Omental fat pad (tissue), 3 donors: ENCODE measurements at regions not wholly inside any gene's neighbourhood (a gene's known extent, or its start where the extent isn't known, plus 50 kb on each side); places are given as distances from the start of the nearest gene placed in this dataset.

Source experiments
- ATAC-seq: fragments of 150-250 bp; one replicate; pipeline ENCODE4 v1.9.1; 2016; ENCODE audit warnings: mild to moderate bottlenecking, moderate library complexity; ENCODE audit not compliant: low FRiP score
- DNase-seq: peaks from one replicate; pipeline ENCODE4 v3.0.0-alpha.2; 2019; ENCODE audit warnings: low spot score
- TF ChIP-seq, protein P1 (sequence below), 3 donors: fragments of 450-650 bp; IDR thresholded peaks; one replicate each; pipeline ENCODE4 v1.5.1; 2016 to 2017; ENCODE audit warnings: antibody characterized with exemption in 3 of 3, mild to moderate bottlenecking in 3 of 3, moderate library complexity in 2 of 3

- DNase-seq (no peak), ATAC-seq (no peak)
- TF ChIP-seq, protein P1, sequence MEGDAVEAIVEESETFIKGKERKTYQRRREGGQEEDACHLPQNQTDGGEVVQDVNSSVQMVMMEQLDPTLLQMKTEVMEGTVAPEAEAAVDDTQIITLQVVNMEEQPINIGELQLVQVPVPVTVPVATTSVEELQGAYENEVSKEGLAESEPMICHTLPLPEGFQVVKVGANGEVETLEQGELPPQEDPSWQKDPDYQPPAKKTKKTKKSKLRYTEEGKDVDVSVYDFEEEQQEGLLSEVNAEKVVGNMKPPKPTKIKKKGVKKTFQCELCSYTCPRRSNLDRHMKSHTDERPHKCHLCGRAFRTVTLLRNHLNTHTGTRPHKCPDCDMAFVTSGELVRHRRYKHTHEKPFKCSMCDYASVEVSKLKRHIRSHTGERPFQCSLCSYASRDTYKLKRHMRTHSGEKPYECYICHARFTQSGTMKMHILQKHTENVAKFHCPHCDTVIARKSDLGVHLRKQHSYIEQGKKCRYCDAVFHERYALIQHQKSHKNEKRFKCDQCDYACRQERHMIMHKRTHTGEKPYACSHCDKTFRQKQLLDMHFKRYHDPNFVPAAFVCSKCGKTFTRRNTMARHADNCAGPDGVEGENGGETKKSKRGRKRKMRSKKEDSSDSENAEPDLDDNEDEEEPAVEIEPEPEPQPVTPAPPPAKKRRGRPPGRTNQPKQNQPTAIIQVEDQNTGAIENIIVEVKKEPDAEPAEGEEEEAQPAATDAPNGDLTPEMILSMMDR (IDR thresholded peaks at IDR 0.05), result no peak
Observed at GRCh38 chr7:12796397-12797127, 109.1 kb downstream of the ARL4A start.

DNA sequence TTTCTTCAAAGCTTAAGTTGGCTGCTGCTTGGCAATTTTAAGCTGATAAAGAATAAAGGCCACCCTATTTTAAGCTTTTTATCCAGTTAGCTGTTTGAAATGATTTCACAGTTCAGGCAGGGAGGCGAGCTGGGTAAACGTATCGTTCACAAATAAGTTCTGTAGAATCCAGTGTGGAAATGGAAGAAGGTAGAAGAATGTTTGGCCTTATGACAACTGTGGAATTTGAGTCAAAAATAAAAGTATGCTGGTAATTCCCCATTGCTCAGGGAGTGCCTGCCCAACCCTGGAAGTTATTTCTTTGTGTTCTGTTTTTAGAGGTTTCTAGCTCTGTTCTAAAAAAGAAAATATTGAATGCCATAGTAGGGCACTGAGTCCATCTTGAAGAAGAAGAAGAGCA lies 113.1 kb downstream of the ARL4A start:
- DNase-seq, result no peak
- peak; percentile 51 for ATAC-seq
- TF ChIP-seq, protein P1 (IDR thresholded peaks at IDR 0.05), result no peak

DNA sequence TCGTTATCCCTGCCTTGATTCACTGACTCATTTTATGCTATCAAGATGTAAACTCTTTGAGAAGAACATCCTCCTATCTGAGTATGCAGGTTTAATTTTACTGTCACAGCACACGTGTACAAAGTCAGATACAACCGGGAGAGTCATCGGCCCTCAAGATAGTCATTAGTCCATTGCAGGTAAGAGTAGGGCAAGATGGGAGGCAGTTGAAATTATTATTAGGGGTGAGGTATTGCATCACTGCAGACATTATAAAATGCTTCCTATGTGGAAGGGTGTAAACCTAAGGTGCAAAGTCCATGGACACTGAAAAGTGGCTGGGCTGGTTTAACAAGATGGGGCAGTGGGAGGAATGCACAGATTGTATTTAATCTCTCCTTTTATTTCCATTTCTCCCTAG lies 113.7 kb downstream of the ARL4A start:
- DNase-seq (no peak), ATAC-seq (no peak)
- TF ChIP-seq, protein P1 (IDR thresholded peaks at IDR 0.05), result no peak

- ATAC-seq, result no peak
Observed at GRCh38 chr7:12802070-12802469, 114.6 kb downstream of the ARL4A start.

DNA sequence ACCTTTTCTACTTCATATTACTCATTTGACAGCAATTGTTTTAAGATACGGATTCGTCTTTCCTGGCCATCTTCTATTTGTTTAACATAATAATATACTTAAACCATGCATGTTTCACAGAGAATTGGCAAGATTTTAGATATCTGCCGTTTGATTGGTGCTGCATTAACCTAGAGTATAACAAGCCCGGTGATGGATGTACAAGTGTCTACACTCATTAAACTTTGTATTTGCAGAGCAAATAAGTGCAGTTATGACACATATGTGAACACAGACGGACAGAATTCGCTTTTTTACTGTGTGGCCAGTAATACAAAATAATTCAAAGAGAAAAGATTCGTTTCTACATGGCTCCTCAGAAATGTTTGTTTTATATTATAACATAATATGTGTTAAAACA lies 116.1 kb downstream of the ARL4A start:
- no peak for DNase-seq
- TF ChIP-seq, protein P1 (IDR thresholded peaks at IDR 0.05), result no peak
- ATAC-seq, result no peak

More at GRCh38 chr7:12802070-12802469, 114.6 kb downstream of the ARL4A start:
- TF ChIP-seq, protein P1 (IDR thresholded peaks at IDR 0.05), result no peak
- no peak for DNase-seq

- TF ChIP-seq, protein P1 (IDR thresholded peaks at IDR 0.05), result no peak
- DNase-seq (no peak), ATAC-seq (no peak)
Observed at GRCh38 chr7:12805518-12805928, 118.1 kb downstream of the ARL4A start.

DNA sequence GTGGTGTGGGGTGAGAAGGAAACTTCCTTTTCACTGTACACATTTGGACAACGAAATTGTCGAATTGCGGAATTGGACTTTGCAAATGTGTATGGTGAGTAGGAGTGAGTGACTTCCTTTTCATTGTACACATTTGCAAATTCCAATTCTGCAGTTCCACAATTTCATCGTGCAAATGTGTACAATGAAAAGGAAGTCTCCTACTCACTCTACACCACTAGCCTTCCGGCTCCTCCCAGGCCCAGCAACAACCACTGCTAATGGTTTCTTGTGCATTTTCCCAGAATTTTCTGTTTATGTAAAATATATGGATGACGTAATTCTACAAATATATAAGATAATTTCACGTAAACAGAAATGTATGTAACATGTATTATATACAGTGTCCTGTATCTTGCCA lies 118.5 kb downstream of the ARL4A start:
- ATAC-seq, result no peak
- TF ChIP-seq, protein P1 (IDR thresholded peaks at IDR 0.05), result no peak
- DNase-seq, result no peak
